ENCODE measurements at regions not wholly inside any gene's neighbourhood (a gene's known extent, or its start where the extent isn't known, plus 50 kb on each side); places are given as distances from the start of the nearest gene placed in this dataset.
A peak's percentile ranks its signal among the peaks of the same experiment; 100 is the strongest.

- DNase-seq (no peak), ATAC-seq (no peak)
- no peak overlapping the region for H3K27ac ChIP-seq
- H3K9me3 ChIP-seq: peaks cover 0 to 12% (median 0%) of the 10 kb centered on the region in 12 donors
- TF ChIP-seq CTCF (IDR thresholded peaks at IDR 0.05): no peak
- no peak for TF ChIP-seq POLR2A (IDR thresholded peaks at IDR 0.05)
- H3K4me1 ChIP-seq: no peaks in the 10 kb centered on the region
- H3K27me3 ChIP-seq: no peaks in the 10 kb centered on the region
- 84 to 91% (median 89%) methylated on average over 3 of the region's 3 CpGs for WGBS, 4 donors
- intact Hi-C loops (cut with DNase I): no loop called here
- H3K4me3 ChIP-seq: no peak overlapping the region
- no peaks in the 10 kb centered on the region for H3K36me3 ChIP-seq
Observed at GRCh38 chr14:84390010-84390409, 1139.9 kb upstream of the FLRT2 start.

GRCh38 chr14:84397631-84398030, 1132.3 kb upstream of the FLRT2 start:
- 89 to 97% (median 90%) methylated on average over 3 of the region's 3 CpGs for WGBS, 4 donors
- no peak overlapping the region for H3K27ac ChIP-seq
- no peaks in the 10 kb centered on the region for H3K36me3 ChIP-seq
- H3K27me3 ChIP-seq: no peaks in the 10 kb centered on the region
- H3K9me3 ChIP-seq: peaks cover 0 to 3% (median 0%) of the 10 kb centered on the region in 12 donors
- H3K4me3 ChIP-seq: no peak overlapping the region
- no peaks in the 10 kb centered on the region for H3K4me1 ChIP-seq
- no peak for TF ChIP-seq POLR2A (IDR thresholded peaks at IDR 0.05)
- no peak for TF ChIP-seq CTCF (IDR thresholded peaks at IDR 0.05)
- ATAC-seq (no peak), DNase-seq (no peak)
- intact Hi-C loops (cut with DNase I): no loop called here

- WGBS, 4 donors: 96 to 99% (median 98%) methylated on average over 32 to 62 of the region's 62 CpGs
- no peak for TF ChIP-seq POLR2A (IDR thresholded peaks at IDR 0.05)
- no peak for TF ChIP-seq CTCF (IDR thresholded peaks at IDR 0.05)
- intact Hi-C loops (cut with DNase I): no loop called here
Observed at GRCh38 chr14:84399296-84399910, 1130.5 kb upstream of the FLRT2 start.

GRCh38 chr14:84401631-84402030, 1128.3 kb upstream of the FLRT2 start:
- DNase-seq (no peak), ATAC-seq (no peak)
- no peaks in the 10 kb centered on the region for H3K36me3 ChIP-seq
- no peak overlapping the region for H3K27ac ChIP-seq
- TF ChIP-seq POLR2A (IDR thresholded peaks at IDR 0.05) (no peak), CTCF (IDR thresholded peaks at IDR 0.05) (no peak)
- no peak overlapping the region for H3K4me3 ChIP-seq
- no peaks in the 10 kb centered on the region for H3K4me1 ChIP-seq
- 65 to 73% (median 70%) methylated on average over 3 of the region's 3 CpGs for WGBS, 4 donors
- H3K27me3 ChIP-seq: no peaks in the 10 kb centered on the region
- intact Hi-C loops (cut with DNase I): no loop called here
- H3K9me3 ChIP-seq: peaks cover 0 to 3% (median 0%) of the 10 kb centered on the region in 12 donors

More at GRCh38 chr14:84399296-84399910, 1130.5 kb upstream of the FLRT2 start:
- Histone ChIP-seq H3K36me3 (no peaks in the 10 kb centered on the region), H3K4me1 (no peaks in the 10 kb centered on the region), H3K4me3 (no peak overlapping the region), H3K27ac (no peak overlapping the region), H3K9me3 (peaks cover 0 to 3% (median 0%) of the 10 kb centered on the region in 12 donors), H3K27me3 (no peaks in the 10 kb centered on the region)
- ATAC-seq (no peak), DNase-seq (peak in 1 of 5 donors; percentile 61)
